Activated CD4-positive, alpha-beta T cell treated with anti-CD3 and anti-CD28 coated beads, Interleukin-2, amount 50 U/mL, for 24 hours (primary cell): ENCODE measurements at regions not wholly inside any gene's neighbourhood (a gene's known extent, or its start where the extent isn't known, plus 50 kb on each side); places are given as distances from the start of the nearest gene placed in this dataset.
"Not testable (repeated sequence)": the region's sequence is repeated elsewhere in the genome, so short reads cannot be mapped to it uniquely, and the experiment has no call there.

Source experiments
- DNase-seq, 2 donors: peaks; one replicate each; pipeline ENCODE4 v3.0.0-alpha.2; 2020; ENCODE audit warnings: low read depth in 1 of 2, low spot score in 1 of 2

- DNase-seq = no peak
These were observed 341.1 kb upstream of the RUNX1 start for GRCh38 chr21:35390013-35390776.

GRCh38 chr21:35386491-35387079, 337.5 kb upstream of the RUNX1 start:
- no peak for DNase-seq

- DNase-seq = no peak
These were observed 335.3 kb upstream of the RUNX1 start for GRCh38 chr21:35384375-35384774.

GRCh38 chr21:35382696-35383095, 333.6 kb upstream of the RUNX1 start:
- DNase-seq = no peak

GRCh38 chr21:35381743-35382310, 332.7 kb upstream of the RUNX1 start:
- DNase-seq = no peak

GRCh38 chr21:35380304-35380703, 331.2 kb upstream of the RUNX1 start:
- not testable (repeated sequence) for DNase-seq

- no peak for DNase-seq
These were observed 329.8 kb upstream of the RUNX1 start for GRCh38 chr21:35378881-35379280.

GRCh38 chr21:35377505-35378090, 328.5 kb upstream of the RUNX1 start:
- DNase-seq = no peak

GRCh38 chr21:35376406-35377135, 327.5 kb upstream of the RUNX1 start:
- DNase-seq = no peak

GRCh38 chr21:35375115-35375514, 326.0 kb upstream of the RUNX1 start:
- no peak for DNase-seq

- DNase-seq = no peak
These were observed 324.9 kb upstream of the RUNX1 start for GRCh38 chr21:35373998-35374397.

GRCh38 chr21:35372201-35372600, 323.1 kb upstream of the RUNX1 start:
- DNase-seq = no peak

GRCh38 chr21:35370671-35371070, 321.6 kb upstream of the RUNX1 start:
- no peak for DNase-seq

- no peak for DNase-seq
These were observed 321.0 kb upstream of the RUNX1 start for GRCh38 chr21:35370071-35370470.

- DNase-seq = no peak
These were observed 319.2 kb upstream of the RUNX1 start for GRCh38 chr21:35368326-35368725.

- no peak for DNase-seq
These were observed 318.5 kb upstream of the RUNX1 start for GRCh38 chr21:35367553-35367952.

GRCh38 chr21:35366394-35367080, 317.4 kb upstream of the RUNX1 start:
- no peak for DNase-seq

- DNase-seq = no peak
These were observed 314.4 kb upstream of the RUNX1 start for GRCh38 chr21:35363458-35363857.

- DNase-seq = no peak
These were observed 312.9 kb upstream of the RUNX1 start for GRCh38 chr21:35361988-35362387.

- no peak for DNase-seq
These were observed 311.9 kb upstream of the RUNX1 start for GRCh38 chr21:35360870-35361570.
